ENCODE measurements at regions not wholly inside any gene's neighbourhood (a gene's known extent, or its start where the extent isn't known, plus 50 kb on each side); places are given as distances from the start of the nearest gene placed in this dataset.

DNA sequence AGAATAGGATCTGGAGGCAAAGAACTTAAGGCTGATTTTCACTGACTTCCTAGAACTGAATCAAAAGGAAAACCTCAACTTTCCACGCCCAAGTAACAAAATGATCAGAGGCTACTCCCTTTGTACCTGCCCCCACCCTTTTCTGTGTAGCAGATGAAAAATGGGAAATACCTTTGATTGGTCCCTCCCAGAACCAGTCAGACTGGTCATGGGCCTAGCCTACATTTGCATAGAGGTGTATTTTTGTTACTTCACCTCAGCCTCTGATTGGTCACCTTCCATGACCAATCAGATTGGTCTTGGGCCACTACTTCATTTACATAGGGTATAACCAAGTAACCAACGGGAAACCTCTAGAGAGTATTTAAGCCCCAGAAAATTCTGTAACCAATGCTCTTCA lies 1553.5 kb upstream of the C9orf72 start:
- H3K9ac ChIP-seq (ENCODE audit: low read depth, low read length, poor library complexity, severe bottlenecking), result no peak overlapping the region
- H3K4me1 ChIP-seq (ENCODE audit: insufficient read depth, low read length, poor library complexity, severe bottlenecking), result no peaks in the 10 kb centered on the region
- TF ChIP-seq CTCF (conservative IDR thresholded peaks at IDR 0.05; ENCODE audit: low read length), result no peak
- TF ChIP-seq EZH2phosphoT487 (IDR thresholded peaks at IDR 0.05; ENCODE audit: borderline replicate concordance), result no peak
- no peaks in the 10 kb centered on the region for H3K9me2 ChIP-seq (replicated peaks; ENCODE audit: low read depth, low read length)
- H3K27me3 ChIP-seq (ENCODE audit: insufficient read depth, low read length, poor library complexity, severe bottlenecking), result no peaks in the 10 kb centered on the region
- peaks cover 4% of the 10 kb centered on the region; the same call in 1 of the 2 replicates for H3K9me3 ChIP-seq (ENCODE audit: insufficient read depth, low read depth, low read length)
- no peaks in the 10 kb centered on the region for H3F3A ChIP-seq (ENCODE audit: low read depth)
- H3K4me3 ChIP-seq (ENCODE audit: low read length, poor library complexity, severe bottlenecking), result no peak overlapping the region
- H2AFZ ChIP-seq (ENCODE audit: low read length), result no peak overlapping the region
- H4K20me1 ChIP-seq (ENCODE audit: insufficient read depth, low read length, poor library complexity, severe bottlenecking), result no peaks in the 10 kb centered on the region
- no peaks in the 10 kb centered on the region for H3K36me3 ChIP-seq (ENCODE audit: insufficient read depth, low read length)
- no peak overlapping the region for H3K4me2 ChIP-seq (ENCODE audit: low read depth, low read length, poor library complexity, severe bottlenecking)
- H3K79me2 ChIP-seq (ENCODE audit: insufficient read depth, low read length), result no peaks in the 10 kb centered on the region

DNA sequence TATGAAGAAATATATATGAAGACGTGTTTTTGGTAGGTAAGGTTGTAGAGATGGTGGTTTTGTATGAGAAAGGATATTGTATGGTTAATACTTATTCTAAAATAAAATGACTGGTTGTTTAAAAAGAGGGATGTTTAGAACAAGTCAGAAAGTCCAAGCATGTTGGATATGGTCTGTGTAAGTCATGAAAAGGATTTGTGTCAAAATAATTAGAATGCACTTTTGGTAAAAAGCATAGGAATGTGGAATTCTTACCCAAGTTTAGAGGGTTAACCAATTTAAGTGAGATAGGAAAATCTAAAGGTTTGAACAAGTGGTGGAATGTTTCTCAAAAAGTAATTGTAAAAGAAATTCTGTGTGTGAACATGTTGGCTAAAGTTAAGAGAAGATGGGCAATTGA lies 1556.5 kb upstream of the C9orf72 start:
- H3K27me3 ChIP-seq (ENCODE audit: insufficient read depth, low read length, poor library complexity, severe bottlenecking), result no peaks in the 10 kb centered on the region
- H4K20me1 ChIP-seq (ENCODE audit: insufficient read depth, low read length, poor library complexity, severe bottlenecking), result no peaks in the 10 kb centered on the region
- H3K4me3 ChIP-seq (ENCODE audit: low read length, poor library complexity, severe bottlenecking), result no peak overlapping the region
- TF ChIP-seq EZH2phosphoT487 (IDR thresholded peaks at IDR 0.05; ENCODE audit: borderline replicate concordance) (no peak), CTCF (conservative IDR thresholded peaks at IDR 0.05; ENCODE audit: low read length) (no peak)
- H2AFZ ChIP-seq (ENCODE audit: low read length), result no peak overlapping the region
- H3K9me3 ChIP-seq (ENCODE audit: insufficient read depth, low read depth, low read length), result peaks cover 4% of the 10 kb centered on the region; the same call in 1 of the 2 replicates
- no peaks in the 10 kb centered on the region for H3K79me2 ChIP-seq (ENCODE audit: insufficient read depth, low read length)
- H3K36me3 ChIP-seq (ENCODE audit: insufficient read depth, low read length), result no peaks in the 10 kb centered on the region
- H3K4me2 ChIP-seq (ENCODE audit: low read depth, low read length, poor library complexity, severe bottlenecking), result no peak overlapping the region
- H3K9me2 ChIP-seq (replicated peaks; ENCODE audit: low read depth, low read length), result no peaks in the 10 kb centered on the region
- H3K9ac ChIP-seq (ENCODE audit: low read depth, low read length, poor library complexity, severe bottlenecking), result no peak overlapping the region
- no peaks in the 10 kb centered on the region for H3F3A ChIP-seq (ENCODE audit: low read depth)
- no peaks in the 10 kb centered on the region for H3K4me1 ChIP-seq (ENCODE audit: insufficient read depth, low read length, poor library complexity, severe bottlenecking)

DNA sequence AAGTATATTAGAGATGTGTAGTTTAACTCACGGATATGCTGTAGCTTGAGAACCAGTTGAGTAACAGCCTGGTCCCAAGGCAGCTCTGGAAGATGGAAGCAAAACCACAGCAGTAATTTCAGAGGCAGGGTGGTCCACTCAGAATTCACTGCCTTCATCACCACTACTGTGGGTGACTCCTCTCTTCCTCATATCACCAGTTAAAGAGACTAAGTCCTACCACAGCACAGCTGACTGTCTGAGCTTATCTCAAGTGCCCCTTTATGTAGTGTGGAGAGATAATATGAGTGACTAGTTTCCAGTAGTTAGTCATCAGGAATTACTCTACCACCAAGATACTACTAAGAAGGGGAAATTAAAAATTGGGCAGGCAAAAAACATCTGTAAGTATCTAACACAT lies 1571.2 kb upstream of the C9orf72 start:
- H3K9ac ChIP-seq (ENCODE audit: low read depth, low read length, poor library complexity, severe bottlenecking), result no peak overlapping the region
- H3K4me3 ChIP-seq (ENCODE audit: low read length, poor library complexity, severe bottlenecking), result no peak overlapping the region
- no peak overlapping the region for H3K4me2 ChIP-seq (ENCODE audit: low read depth, low read length, poor library complexity, severe bottlenecking)
- H3K9me2 ChIP-seq (replicated peaks; ENCODE audit: low read depth, low read length), result no peaks in the 10 kb centered on the region; the same call in 1 of the 2 replicates
- H2AFZ ChIP-seq (ENCODE audit: low read length), result no peak overlapping the region
- H3K9me3 ChIP-seq (ENCODE audit: insufficient read depth, low read depth, low read length), result no peaks in the 10 kb centered on the region; the same call in 1 of the 2 replicates
- H3K4me1 ChIP-seq (ENCODE audit: insufficient read depth, low read length, poor library complexity, severe bottlenecking), result no peaks in the 10 kb centered on the region
- no peaks in the 10 kb centered on the region for H3K27me3 ChIP-seq (ENCODE audit: insufficient read depth, low read length, poor library complexity, severe bottlenecking)
- no peak for TF ChIP-seq EZH2phosphoT487 (IDR thresholded peaks at IDR 0.05; ENCODE audit: borderline replicate concordance)
- TF ChIP-seq CTCF (conservative IDR thresholded peaks at IDR 0.05; ENCODE audit: low read length), result no peak
- H3K36me3 ChIP-seq (ENCODE audit: insufficient read depth, low read length), result no peaks in the 10 kb centered on the region
- H3F3A ChIP-seq (ENCODE audit: low read depth), result no peaks in the 10 kb centered on the region
- H3K79me2 ChIP-seq (ENCODE audit: insufficient read depth, low read length), result no peaks in the 10 kb centered on the region
- no peaks in the 10 kb centered on the region for H4K20me1 ChIP-seq (ENCODE audit: insufficient read depth, low read length, poor library complexity, severe bottlenecking)

Data from Loucy (cell line).